CD14-positive monocyte (primary cell): ENCODE measurements at regions not wholly inside any gene's neighbourhood (a gene's known extent, or its start where the extent isn't known, plus 50 kb on each side); places are given as distances from the start of the nearest gene placed in this dataset.
"Not testable (repeated sequence)": the region's sequence is repeated elsewhere in the genome, so short reads cannot be mapped to it uniquely, and the experiment has no call there.

Experiments
- DNase-seq, 3 donors: peaks; one replicate each; pipeline ENCODE4 v3.0.0-alpha.2; 2011 to 2022
- H2AFZ ChIP-seq: 2 replicates; pipeline ENCODE4 v1.6.0; 2012; ENCODE audit warnings: mild to moderate bottlenecking, low read depth, low read length, inconsistent platforms; ENCODE audit not compliant: insufficient read depth, poor library complexity, severe bottlenecking
- H3K27ac ChIP-seq, 2 donors: 1 replicate in 1 of 2; 2 replicates in 1 of 2; pipeline ENCODE4 v1.5.1; 2012 to 2013; ENCODE audit warnings: low read length in 2 of 2, control low read depth in 1 of 2, inconsistent platforms in 1 of 2, low read depth in 1 of 2, mild to moderate bottlenecking in 1 of 2
- H3K27me3 ChIP-seq, 2 donors: one replicate each; pipeline versions ENCODE4 v1.6.0 to v1.6.1; 2011 to 2013; ENCODE audit warnings: low read length in 2 of 2; ENCODE audit not compliant: control insufficient read depth in 2 of 2, insufficient read depth in 2 of 2
- H3K36me3 ChIP-seq, 2 donors: replicated peaks in 1 of 2; 1 replicate in 1 of 2; 2 replicates in 1 of 2; pipeline versions ENCODE4 v1.5.1 to v1.6.1; 2012 to 2013; ENCODE audit warnings: low read length in 2 of 2, control low read depth in 1 of 2, inconsistent platforms in 1 of 2, mild to moderate bottlenecking in 1 of 2; ENCODE audit not compliant: insufficient read depth in 2 of 2, control insufficient read depth in 1 of 2
- H3K4me1 ChIP-seq, 2 donors: 1 replicate in 1 of 2; 2 replicates in 1 of 2; pipeline versions ENCODE4 v1.5.1 to v1.6.1; 2012 to 2013; ENCODE audit warnings: low read length in 2 of 2, control low read depth in 1 of 2, inconsistent platforms in 1 of 2, mild to moderate bottlenecking in 1 of 2, moderate library complexity in 1 of 2; ENCODE audit not compliant: insufficient read depth in 2 of 2, control insufficient read depth in 1 of 2
- H3K4me2 ChIP-seq: replicated peaks from 2 replicates; pipeline ENCODE3; 2012; ENCODE audit warnings: low read length, moderate library complexity, mild to moderate bottlenecking; ENCODE audit not compliant: poor library complexity, severe bottlenecking; ENCODE audit errors: extremely low read depth
- H3K4me3 ChIP-seq, 3 experiments: fragments of 200-600 bp in 1 of 3; sonication (generic) in 1 of 3; replicated peaks in 1 of 3; 1 replicate in 2 of 3; 2 replicates in 1 of 3; pipeline ENCODE4 v1.5.1; 2011 to 2013; ENCODE audit warnings: low read length in 3 of 3, mild to moderate bottlenecking in 3 of 3, control low read depth in 2 of 3, low read depth in 2 of 3, inconsistent platforms in 1 of 3, moderate library complexity in 1 of 3
- H3K79me2 ChIP-seq: 2 replicates; pipeline ENCODE4 v1.6.0; 2012; ENCODE audit warnings: mild to moderate bottlenecking, control low read depth, inconsistent platforms, low read length, moderate library complexity; ENCODE audit not compliant: insufficient read depth
- H3K9ac ChIP-seq: 2 replicates; pipeline ENCODE4 v1.6.0; 2017; ENCODE audit warnings: low read length, mild to moderate bottlenecking; ENCODE audit not compliant: insufficient read depth, poor library complexity, severe bottlenecking
- H3K9me3 ChIP-seq, 2 donors: replicated peaks in 1 of 2; 1 replicate in 1 of 2; 2 replicates in 1 of 2; pipeline versions ENCODE4 v1.5.1 to v1.6.1; 2012 to 2013; ENCODE audit warnings: low read length in 2 of 2, control low read depth in 1 of 2; ENCODE audit not compliant: control insufficient read depth in 1 of 2, insufficient read depth in 1 of 2
- H4K20me1 ChIP-seq: 2 replicates; pipeline ENCODE4 v1.6.0; 2012; ENCODE audit warnings: mild to moderate bottlenecking, low read length, control low read depth, moderate library complexity; ENCODE audit not compliant: insufficient read depth
- H3K27ac Mint-ChIP-seq, 7 donors: one replicate each; pipeline ENCODE4 v1.8.0; 2020; ENCODE audit warnings: mild to moderate bottlenecking in 7 of 7, mixed read lengths in 7 of 7, moderate library complexity in 6 of 7, inconsistent platforms in 2 of 7
- H3K27me3 Mint-ChIP-seq, 3 donors: one replicate each; pipeline ENCODE4 v1.8.0; 2021 to 2022; ENCODE audit warnings: low read depth in 3 of 3, mild to moderate bottlenecking in 3 of 3, mixed read lengths in 3 of 3, moderate library complexity in 3 of 3, inconsistent platforms in 1 of 3
- H3K36me3 Mint-ChIP-seq, 2 donors: one replicate each; pipeline ENCODE4 v1.8.0; 2020; ENCODE audit warnings: mixed read lengths in 2 of 2, inconsistent platforms in 1 of 2, mild to moderate bottlenecking in 1 of 2
- H3K4me1 Mint-ChIP-seq: one replicate; pipeline ENCODE4 v1.8.0; 2020; ENCODE audit warnings: mild to moderate bottlenecking, mixed read lengths
- H3K4me3 Mint-ChIP-seq, 2 donors: one replicate each; pipeline ENCODE4 v1.8.0; 2020; ENCODE audit warnings: mild to moderate bottlenecking in 2 of 2, mixed read lengths in 2 of 2, moderate library complexity in 1 of 2
- H3K9me3 Mint-ChIP-seq, 7 donors: one replicate each; pipeline ENCODE4 v1.8.0; 2020 to 2022; ENCODE audit warnings: mixed read lengths in 7 of 7, mild to moderate bottlenecking in 6 of 7, moderate library complexity in 6 of 7, inconsistent platforms in 2 of 7
- CTCF ChIP-seq: fragments of 200-600 bp; IDR thresholded peaks from one replicate; pipeline ENCODE4 v1.8.0; 2022; ENCODE audit warnings: antibody characterized with exemption, mild to moderate bottlenecking
- WGBS: methylation state at CpG from one replicate; pipeline ENCODE4 v1.1.5; 2013; ENCODE audit warnings: missing lambda C conversion rate; ENCODE audit not compliant: insufficient coverage; 5-methylcytosine and 5-hydroxymethylcytosine counted together
- intact Hi-C, 2 donors: fragments of 100-400 bp; cut with micrococcal nuclease; formaldehyde crosslinking; loops; one replicate each; pipeline versions ENCODE4 v1.15.0 to v1.15.1; 2023

GRCh38 chrX:148120151-148120550 is 139.0 kb downstream of the FMR1NB start:
- H3K4me2 ChIP-seq, result no peak overlapping the region
- H2AFZ ChIP-seq, result no peak overlapping the region
- H3K9ac ChIP-seq, result no peak overlapping the region
- no peak overlapping the region for H3K27ac Mint-ChIP-seq
- H3K27ac ChIP-seq, result no peak overlapping the region
- H3K4me1 ChIP-seq, result no peaks in the 10 kb centered on the region
- TF ChIP-seq CTCF, result no peak
- H3K36me3 ChIP-seq, result no peaks in the 10 kb centered on the region
- H3K27me3 Mint-ChIP-seq, result no peaks in the 10 kb centered on the region
- no peak overlapping the region for H3K4me3 Mint-ChIP-seq
- peaks cover 0 to 5% (median 1%) of the 10 kb centered on the region in 7 donors for H3K9me3 Mint-ChIP-seq
- no peaks in the 10 kb centered on the region for H3K36me3 Mint-ChIP-seq
- peaks cover 0 to 4% of the 10 kb centered on the region in 2 donors for H3K9me3 ChIP-seq
- intact Hi-C loops, result no loop called here
- no peaks in the 10 kb centered on the region for H3K27me3 ChIP-seq
- H3K4me1 Mint-ChIP-seq, result no peaks in the 10 kb centered on the region
- no peaks in the 10 kb centered on the region for H3K79me2 ChIP-seq
- no CpG with 5 or more reads among the region's 3 CpGs for WGBS
- no peak for DNase-seq
- H3K4me3 ChIP-seq, result no peak overlapping the region
- no peaks in the 10 kb centered on the region for H4K20me1 ChIP-seq

GRCh38 chrX:148120999-148121623 is 140.0 kb downstream of the FMR1NB start:
- Mint-ChIP-seq H3K36me3 (no peaks in the 10 kb centered on the region), H3K27me3 (no peaks in the 10 kb centered on the region), H3K27ac (no peak overlapping the region), H3K9me3 (peaks cover 0 to 5% (median 1%) of the 10 kb centered on the region in 7 donors), H3K4me1 (no peaks in the 10 kb centered on the region), H3K4me3 (no peak overlapping the region)
- H3K9me3 ChIP-seq, result peaks cover 0 to 4% of the 10 kb centered on the region in 2 donors
- no peaks in the 10 kb centered on the region for H3K79me2 ChIP-seq
- H3K27ac ChIP-seq, result no peak overlapping the region
- TF ChIP-seq CTCF, result no peak
- H4K20me1 ChIP-seq, result no peaks in the 10 kb centered on the region
- no peaks in the 10 kb centered on the region for H3K27me3 ChIP-seq
- intact Hi-C loops, result no loop called here
- H3K4me3 ChIP-seq, result no peak overlapping the region
- no peak for DNase-seq
- H3K36me3 ChIP-seq, result no peaks in the 10 kb centered on the region
- no CpG with 5 or more reads among the region's 3 CpGs for WGBS
- no peak overlapping the region for H3K4me2 ChIP-seq
- no peak overlapping the region for H3K9ac ChIP-seq
- H2AFZ ChIP-seq, result no peak overlapping the region
- H3K4me1 ChIP-seq, result no peaks in the 10 kb centered on the region

GRCh38 chrX:148128872-148129505 is 147.9 kb downstream of the FMR1NB start:
- H3K36me3 Mint-ChIP-seq, DNase-seq, H3K79me2 ChIP-seq, H3K4me3 Mint-ChIP-seq, H3K4me1 Mint-ChIP-seq, intact Hi-C loops, H3K4me3 ChIP-seq, H3K36me3 ChIP-seq, H3K27me3 Mint-ChIP-seq, H3K9me3 Mint-ChIP-seq, H3K27me3 ChIP-seq, H3K4me2 ChIP-seq, H3K27ac Mint-ChIP-seq, H3K27ac ChIP-seq, H3K9me3 ChIP-seq, H4K20me1 ChIP-seq, H3K4me1 ChIP-seq, H3K9ac ChIP-seq, H2AFZ ChIP-seq: not testable (repeated sequence)
- WGBS, result 100% methylated on average over 3 of the region's 35 CpGs
